MCF 10A (cell line): ENCODE measurements at regions not wholly inside any gene's neighbourhood (a gene's known extent, or its start where the extent isn't known, plus 50 kb on each side); places are given as distances from the start of the nearest gene placed in this dataset.

ENCODE experiments used
- BruUV-seq: library from RNA; stranded (reverse); fragments of 400-500 nt; replicated peaks from 2 replicates; lab custom pipeline; 2021; lab: Mats Ljungman, UMichigan
- CTCF ChIA-PET: fragments of 300-600 bp; sonication (Branson Sonifier 250); formaldehyde crosslinking; extraction: SDS; loops from one replicate; lab custom pipeline; 2021; ENCODE audit warnings: antibody characterized with exemption, inconsistent platforms; lab: Yijun Ruan, JAX
- POLR2A ChIA-PET: fragments of 300-600, 350-650 bp; sonication (Branson Sonifier 250); formaldehyde crosslinking; extraction: SDS; loops from one replicate; lab custom pipeline; 2020; ENCODE audit warnings: antibody characterized with exemption, inconsistent platforms; lab: Yijun Ruan, JAX
- DNase-seq: peaks from one replicate; pipeline ENCODE4 v3.0.0-alpha.2; 2018; ENCODE audit not compliant: unreplicated experiment
- H3K27ac Mint-ChIP-seq: one replicate; pipeline ENCODE4 v1.8.0; 2022; ENCODE audit warnings: mild to moderate bottlenecking, low read depth, mixed read lengths; ENCODE audit not compliant: unreplicated experiment
- H3K27me3 Mint-ChIP-seq: one replicate; pipeline ENCODE4 v1.8.0; 2022; ENCODE audit warnings: mixed read lengths; ENCODE audit not compliant: insufficient read depth, unreplicated experiment
- H3K36me3 Mint-ChIP-seq: one replicate; pipeline ENCODE4 v1.8.0; 2022; ENCODE audit warnings: mild to moderate bottlenecking, moderate library complexity, mixed read lengths; ENCODE audit not compliant: insufficient read depth, unreplicated experiment
- H3K4me1 Mint-ChIP-seq: one replicate; pipeline ENCODE4 v1.8.0; 2022; ENCODE audit warnings: mixed read lengths; ENCODE audit not compliant: insufficient read depth, unreplicated experiment
- H3K4me3 Mint-ChIP-seq: one replicate; pipeline ENCODE4 v1.8.0; 2022; ENCODE audit warnings: mild to moderate bottlenecking, moderate library complexity, mixed read lengths; ENCODE audit not compliant: unreplicated experiment
- H3K9me3 Mint-ChIP-seq: one replicate; pipeline ENCODE4 v1.8.0; 2022; ENCODE audit warnings: mixed read lengths; ENCODE audit not compliant: unreplicated experiment
- intact Hi-C: fragments of 100-400 bp; cut with micrococcal nuclease; formaldehyde crosslinking; loops from 2 replicates; pipeline ENCODE4 v1.14.1; 2022
- TF ChIP-seq, protein P1 (sequence below): fragments of 200-600 bp; IDR thresholded peaks from one replicate; pipeline ENCODE4 v1.8.0; 2022; ENCODE audit warnings: antibody characterized with exemption, mild to moderate bottlenecking; ENCODE audit not compliant: unreplicated experiment

DNA sequence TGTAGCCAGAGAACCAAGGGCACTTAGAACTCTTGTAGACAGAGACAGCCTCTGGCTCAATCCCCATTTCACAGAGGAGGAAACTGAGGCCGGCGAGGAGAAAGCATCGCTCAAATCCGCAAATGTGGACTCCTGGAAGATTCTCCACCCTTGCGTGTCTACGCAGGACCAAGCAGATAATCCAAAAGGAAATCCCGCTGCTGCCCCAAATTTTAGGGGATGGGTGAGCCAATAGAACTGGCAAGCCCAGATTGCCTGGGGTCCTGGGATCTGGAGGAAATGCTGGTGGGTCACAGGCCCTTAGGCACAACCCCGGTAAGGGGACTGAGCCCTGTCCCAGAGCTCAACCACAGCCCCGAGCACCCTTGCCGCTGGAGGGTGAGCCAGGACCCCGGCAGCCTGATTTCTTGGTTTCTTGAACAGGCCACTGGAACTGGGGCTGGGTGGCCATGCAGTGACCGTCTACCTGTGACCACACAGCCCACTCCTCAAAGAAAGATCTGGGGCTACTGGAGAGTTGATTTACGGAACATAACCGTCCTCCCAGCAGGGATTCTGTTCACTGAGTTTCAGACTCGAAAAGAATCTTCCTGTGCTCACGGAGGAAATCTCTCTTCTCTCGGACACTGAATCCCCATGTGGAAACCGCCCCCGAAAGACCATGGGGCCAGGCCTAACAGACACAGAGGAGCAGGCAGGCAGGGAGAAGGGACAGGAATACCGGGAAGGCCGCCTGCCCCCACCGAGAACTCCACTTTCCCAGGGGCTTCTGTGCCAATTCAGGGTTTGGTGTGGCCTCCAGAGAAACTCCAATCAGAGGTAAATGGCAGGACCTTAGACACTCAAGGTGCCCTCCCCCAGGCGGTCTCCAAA is 238.4 kb downstream of the NPHP4 start:
- intact Hi-C loops: loop anchor here (5.0 kb wide), 1 partner anchor 1841 kb away; no protein-coding TSS in a partner anchor
- Mint-ChIP-seq H3K9me3 (no peaks in the 10 kb centered on the region), H3K27me3 (peaks cover 60% of the 10 kb centered on the region), H3K4me3 (no peak overlapping the region), H3K36me3 (peaks cover 4% of the 10 kb centered on the region), H3K4me1 (no peaks in the 10 kb centered on the region), H3K27ac (no peak overlapping the region)
- ChIA-PET POLR2A (no interaction called here), CTCF (interaction anchor here (0.5 to 3.0 kb wide), 2 partner anchors 8 to 248 kb away, joined by 5 to 17 read pairs; no protein-coding TSS in a partner anchor)
- DNase-seq: no peak
- TF ChIP-seq, protein P1, sequence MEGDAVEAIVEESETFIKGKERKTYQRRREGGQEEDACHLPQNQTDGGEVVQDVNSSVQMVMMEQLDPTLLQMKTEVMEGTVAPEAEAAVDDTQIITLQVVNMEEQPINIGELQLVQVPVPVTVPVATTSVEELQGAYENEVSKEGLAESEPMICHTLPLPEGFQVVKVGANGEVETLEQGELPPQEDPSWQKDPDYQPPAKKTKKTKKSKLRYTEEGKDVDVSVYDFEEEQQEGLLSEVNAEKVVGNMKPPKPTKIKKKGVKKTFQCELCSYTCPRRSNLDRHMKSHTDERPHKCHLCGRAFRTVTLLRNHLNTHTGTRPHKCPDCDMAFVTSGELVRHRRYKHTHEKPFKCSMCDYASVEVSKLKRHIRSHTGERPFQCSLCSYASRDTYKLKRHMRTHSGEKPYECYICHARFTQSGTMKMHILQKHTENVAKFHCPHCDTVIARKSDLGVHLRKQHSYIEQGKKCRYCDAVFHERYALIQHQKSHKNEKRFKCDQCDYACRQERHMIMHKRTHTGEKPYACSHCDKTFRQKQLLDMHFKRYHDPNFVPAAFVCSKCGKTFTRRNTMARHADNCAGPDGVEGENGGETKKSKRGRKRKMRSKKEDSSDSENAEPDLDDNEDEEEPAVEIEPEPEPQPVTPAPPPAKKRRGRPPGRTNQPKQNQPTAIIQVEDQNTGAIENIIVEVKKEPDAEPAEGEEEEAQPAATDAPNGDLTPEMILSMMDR: no peak
- no TSS peak for BruUV-seq

DNA sequence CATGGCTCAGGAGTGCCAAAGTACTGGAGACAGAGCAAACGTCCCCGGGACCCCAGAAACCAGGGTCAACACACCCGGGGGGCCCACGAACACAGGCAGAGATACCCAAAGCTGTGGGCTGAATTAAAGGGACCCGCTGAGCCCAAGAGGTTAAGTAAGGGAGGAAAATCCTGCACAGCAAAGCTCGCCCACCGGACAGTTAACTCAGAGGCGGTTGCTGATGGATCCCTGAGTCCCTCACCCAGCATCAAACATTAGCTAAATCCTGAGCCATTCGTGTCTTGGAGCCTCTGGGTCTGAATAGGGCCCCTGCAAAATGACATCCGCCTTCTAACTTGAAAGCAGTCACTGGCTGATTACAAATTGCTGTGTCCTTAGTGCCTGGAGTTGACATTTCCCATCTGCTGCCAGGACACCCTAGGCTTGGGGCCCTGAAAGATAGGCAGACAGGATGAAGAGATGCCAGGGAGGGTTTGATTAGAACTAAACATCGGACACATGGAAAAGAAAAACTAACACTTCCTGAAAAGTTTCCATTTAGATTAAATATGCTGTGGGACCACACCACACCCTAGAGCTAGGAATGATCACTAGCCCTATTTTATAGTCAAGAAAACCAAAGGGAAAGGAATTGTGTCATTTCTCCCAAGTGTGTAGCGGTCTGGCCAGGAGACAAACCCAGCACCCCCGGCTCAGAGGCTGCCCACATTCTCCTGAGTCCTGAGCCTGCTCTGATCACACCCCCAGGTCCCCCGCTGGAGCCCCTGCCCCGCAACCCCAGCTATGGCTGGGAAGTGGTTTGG is 239.3 kb downstream of the NPHP4 start:
- H3K36me3 Mint-ChIP-seq: peaks cover under 1% of the 10 kb centered on the region
- ChIA-PET POLR2A (no interaction called here), CTCF (interaction anchor here (0.5 to 3.0 kb wide), 7 partner anchors 7 to 1844 kb away, joined by 3 to 17 read pairs (median 5); no protein-coding TSS in a partner anchor)
- intact Hi-C loops: loop anchor here (5.0 kb wide), 1 partner anchor 1841 kb away; no protein-coding TSS in a partner anchor
- no peak overlapping the region for H3K27ac Mint-ChIP-seq
- TF ChIP-seq, protein P1: no peak
- H3K9me3 Mint-ChIP-seq: no peaks in the 10 kb centered on the region
- peaks cover 53% of the 10 kb centered on the region for H3K27me3 Mint-ChIP-seq
- BruUV-seq: no TSS peak
- H3K4me1 Mint-ChIP-seq: no peaks in the 10 kb centered on the region
- no peak for DNase-seq
- H3K4me3 Mint-ChIP-seq: no peak overlapping the region

DNA sequence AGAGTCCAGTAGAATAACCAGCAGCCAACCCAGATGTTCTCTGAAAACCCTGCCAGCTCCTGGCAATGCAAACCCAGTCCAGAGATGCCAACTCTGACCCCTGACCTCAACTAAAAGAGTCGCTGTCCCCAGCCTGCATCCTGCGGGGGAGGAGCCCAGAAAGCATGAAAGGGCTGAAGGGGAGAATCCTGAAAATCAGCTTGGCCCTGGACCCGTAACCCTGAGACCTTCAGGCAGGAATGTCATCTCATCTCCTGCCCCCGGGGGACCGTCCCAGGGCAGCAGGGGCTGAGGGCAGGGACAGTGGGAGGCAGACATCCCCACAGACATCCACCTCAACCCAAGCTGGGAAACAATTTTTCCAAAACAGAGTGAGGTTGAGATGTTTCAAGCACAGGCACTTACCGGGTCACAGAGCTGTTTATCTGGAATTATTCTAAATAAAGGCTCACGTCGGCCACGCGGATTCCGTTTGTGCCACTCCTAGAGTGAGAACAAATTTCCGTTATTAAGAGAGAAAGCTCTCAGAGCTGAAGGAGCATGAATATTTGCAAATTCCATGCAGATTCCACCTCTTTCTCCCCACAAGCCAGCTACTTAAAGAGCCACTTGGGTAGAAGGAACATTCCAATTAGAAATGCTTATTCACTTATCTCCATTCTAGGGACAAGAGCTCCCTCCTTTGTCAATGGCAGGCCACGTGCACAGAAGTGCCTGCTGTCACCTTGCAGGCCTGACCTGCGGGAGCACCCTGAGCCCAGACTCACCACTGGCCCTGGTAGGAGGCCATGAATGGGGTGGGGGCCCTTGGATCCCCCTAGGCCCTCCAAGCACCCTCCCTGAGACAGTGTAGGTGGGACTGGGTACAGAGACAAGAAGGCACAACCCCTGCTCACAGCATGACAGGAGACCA is 240.1 kb downstream of the NPHP4 start:
- Mint-ChIP-seq H3K36me3 (no peaks in the 10 kb centered on the region), H3K27ac (no peak overlapping the region), H3K4me1 (no peaks in the 10 kb centered on the region), H3K27me3 (peaks cover 44% of the 10 kb centered on the region), H3K9me3 (no peaks in the 10 kb centered on the region), H3K4me3 (no peak overlapping the region)
- BruUV-seq: no TSS peak
- no peak for DNase-seq
- intact Hi-C loops: loop anchor here (5.0 kb wide), 1 partner anchor 1840 kb away; no protein-coding TSS in a partner anchor
- TF ChIP-seq, protein P1: no peak
- CTCF ChIA-PET: interaction anchor here (0.6 to 1.5 kb wide), 7 partner anchors 12 to 1843 kb away, joined by 3 to 6 read pairs (median 4); no protein-coding TSS in a partner anchor
- POLR2A ChIA-PET: no interaction called here
